Natural killer cell treated with Interleukin-12 subunit alpha and Interleukin-12 subunit beta and Interleukin-15 and Interleukin-18, amount 100 ng/mL, for 72 hours (primary cell): ENCODE measurements at regions not wholly inside any gene's neighbourhood (a gene's known extent, or its start where the extent isn't known, plus 50 kb on each side); places are given as distances from the start of the nearest gene placed in this dataset.
"Not testable (repeated sequence)": the region's sequence is repeated elsewhere in the genome, so short reads cannot be mapped to it uniquely, and the experiment has no call there.

Experiments
- ATAC-seq, 2 donors: fragments of 150-1000 bp; cut with Tn5 transposase in 1 of 2; sonication (Bioruptor Pico), chemical (Tn5 transposase) in 1 of 2; 2 replicates each; pipeline ENCODE4 v1.10.0; 2021
- DNase-seq: peaks from one replicate; pipeline ENCODE4 v3.0.0; 2022; ENCODE audit warnings: low spot score
- H3K27ac Mint-ChIP-seq, 2 donors: 1 replicate in 1 of 2; 2 replicates in 1 of 2; pipeline ENCODE4 v1.8.0; 2022; ENCODE audit warnings: mixed read lengths in 2 of 2, mild to moderate bottlenecking in 1 of 2, moderate library complexity in 1 of 2
- H3K27me3 Mint-ChIP-seq, 2 donors: 1 replicate in 1 of 2; 2 replicates in 1 of 2; pipeline ENCODE4 v1.8.0; 2022; ENCODE audit warnings: mixed read lengths in 2 of 2
- H3K36me3 Mint-ChIP-seq: one replicate; pipeline ENCODE4 v1.8.0; 2022; ENCODE audit warnings: mixed read lengths
- H3K4me1 Mint-ChIP-seq, 2 donors: 1 replicate in 1 of 2; 2 replicates in 1 of 2; pipeline ENCODE4 v1.8.0; 2022; ENCODE audit warnings: low read depth in 2 of 2, mixed read lengths in 2 of 2, mild to moderate bottlenecking in 1 of 2
- H3K4me3 Mint-ChIP-seq: one replicate; pipeline ENCODE4 v1.8.0; 2022; ENCODE audit warnings: mixed read lengths
- H3K9me3 Mint-ChIP-seq: 2 replicates; pipeline ENCODE4 v1.8.0; 2022; ENCODE audit warnings: mixed read lengths

- Mint-ChIP-seq H3K36me3 (no peaks in the 10 kb centered on the region), H3K27ac (no peak overlapping the region), H3K4me3 (no peak overlapping the region), H3K4me1 (peaks cover 6 to 9% of the 10 kb centered on the region in 2 donors), H3K27me3 (no peaks in the 10 kb centered on the region), H3K9me3 (peaks cover 16% of the 10 kb centered on the region)
- DNase-seq (no peak), ATAC-seq (no peak)
These were observed 740.0 kb upstream of the IGFBP7 start for GRCh38 chr4:57850141-57850540.

DNA sequence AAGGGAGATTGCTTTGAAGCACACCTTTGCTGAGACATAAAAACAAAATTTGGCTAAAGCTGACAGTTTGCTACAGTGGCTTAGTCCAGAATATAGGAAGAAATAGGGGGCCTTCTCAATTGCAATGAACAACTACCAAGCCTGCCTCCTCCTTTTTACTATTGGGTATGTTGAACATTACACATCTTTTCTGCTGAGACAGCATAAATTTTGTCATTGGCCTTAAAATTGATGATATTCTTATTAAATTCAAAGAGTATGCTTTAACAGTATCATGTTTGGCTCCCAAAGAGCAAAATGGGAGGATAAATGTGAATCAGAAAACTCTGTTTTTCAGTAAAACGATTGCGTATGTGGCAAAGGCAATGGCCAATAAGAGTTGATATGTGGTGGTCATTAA lies 721.9 kb upstream of the IGFBP7 start:
- H3K36me3 Mint-ChIP-seq = no peaks in the 10 kb centered on the region
- H3K27ac Mint-ChIP-seq = no peak overlapping the region
- H3K27me3 Mint-ChIP-seq = no peaks in the 10 kb centered on the region
- peaks cover 5% of the 10 kb centered on the region for H3K9me3 Mint-ChIP-seq
- H3K4me1 Mint-ChIP-seq = no peaks in the 10 kb centered on the region
- DNase-seq = no peak
- no peak overlapping the region for H3K4me3 Mint-ChIP-seq
- ATAC-seq = no peak

GRCh38 chr4:57789666-57790065 lies 679.5 kb upstream of the IGFBP7 start:
- Mint-ChIP-seq H3K4me3 (no peak overlapping the region), H3K4me1 (no peaks in the 10 kb centered on the region), H3K27ac (no peak overlapping the region), H3K36me3 (no peaks in the 10 kb centered on the region), H3K9me3 (no peaks in the 10 kb centered on the region), H3K27me3 (no peaks in the 10 kb centered on the region)
- no peak for ATAC-seq
- no peak for DNase-seq

DNA sequence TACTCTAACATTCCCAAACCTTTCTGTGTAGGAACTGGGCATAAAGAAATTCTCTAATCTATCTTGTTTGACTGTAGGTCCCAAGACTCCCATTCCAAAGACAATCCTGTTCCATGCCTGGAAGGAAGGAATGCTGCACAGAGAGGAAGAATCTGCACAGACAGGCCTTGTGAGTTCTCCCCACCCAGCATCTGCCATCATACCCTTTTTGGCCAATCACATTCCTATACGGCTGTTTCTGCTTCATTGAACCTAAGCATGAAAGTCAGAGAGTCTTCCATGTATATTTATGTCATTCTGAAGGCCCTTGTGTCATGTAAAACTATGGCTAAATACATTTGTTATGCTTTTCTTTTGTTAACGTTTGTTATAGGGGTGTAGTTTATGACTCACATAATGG lies 667.7 kb upstream of the IGFBP7 start:
- Mint-ChIP-seq H3K4me1 (no peaks in the 10 kb centered on the region), H3K27ac (no peak overlapping the region), H3K27me3 (no peaks in the 10 kb centered on the region), H3K9me3 (peaks cover 20% of the 10 kb centered on the region), H3K4me3 (no peak overlapping the region), H3K36me3 (no peaks in the 10 kb centered on the region)
- ATAC-seq (no peak), DNase-seq (no peak)

- H3K4me1 Mint-ChIP-seq = no peaks in the 10 kb centered on the region
- no peak overlapping the region for H3K4me3 Mint-ChIP-seq
- no peaks in the 10 kb centered on the region for H3K36me3 Mint-ChIP-seq
- no peak for DNase-seq
- H3K27ac Mint-ChIP-seq = no peak overlapping the region
- no peak for ATAC-seq
- no peaks in the 10 kb centered on the region for H3K27me3 Mint-ChIP-seq
- peaks cover 24% of the 10 kb centered on the region for H3K9me3 Mint-ChIP-seq
These were observed 664.5 kb upstream of the IGFBP7 start for GRCh38 chr4:57774681-57775080.

DNA sequence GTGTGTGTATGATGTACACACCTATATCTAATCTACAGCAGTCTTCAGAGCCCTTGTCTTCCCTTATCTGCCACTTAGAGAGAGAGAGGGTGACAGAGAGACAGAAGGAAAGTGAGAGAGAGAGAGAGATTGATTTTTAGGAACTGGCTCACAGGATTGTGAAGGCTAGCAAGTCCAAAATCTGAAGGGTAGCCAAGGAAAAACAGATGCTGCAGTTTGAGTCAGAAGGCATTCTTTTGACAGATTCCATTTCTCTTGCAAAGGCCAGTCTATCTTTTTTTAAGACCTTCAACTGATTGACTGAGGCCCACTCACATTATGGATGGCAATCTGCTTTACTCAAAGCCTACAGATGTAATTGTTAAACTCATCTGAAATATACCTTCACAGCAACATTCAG lies 664.0 kb upstream of the IGFBP7 start:
- H3K4me1 Mint-ChIP-seq = no peaks in the 10 kb centered on the region
- peaks cover 24% of the 10 kb centered on the region for H3K9me3 Mint-ChIP-seq
- no peaks in the 10 kb centered on the region for H3K36me3 Mint-ChIP-seq
- no peak for ATAC-seq
- H3K4me3 Mint-ChIP-seq = no peak overlapping the region
- no peak for DNase-seq
- no peak overlapping the region for H3K27ac Mint-ChIP-seq
- no peaks in the 10 kb centered on the region for H3K27me3 Mint-ChIP-seq

GRCh38 chr4:57766341-57766740 lies 656.2 kb upstream of the IGFBP7 start:
- H3K27ac Mint-ChIP-seq = no peak overlapping the region
- ATAC-seq (no peak), DNase-seq (no peak)
- H3K4me1 Mint-ChIP-seq = no peaks in the 10 kb centered on the region
- no peaks in the 10 kb centered on the region for H3K36me3 Mint-ChIP-seq
- peaks cover 11% of the 10 kb centered on the region for H3K9me3 Mint-ChIP-seq
- no peak overlapping the region for H3K4me3 Mint-ChIP-seq
- H3K27me3 Mint-ChIP-seq = no peaks in the 10 kb centered on the region

- Mint-ChIP-seq H3K4me3 (no peak overlapping the region), H3K27ac (no peak overlapping the region), H3K4me1 (no peaks in the 10 kb centered on the region), H3K36me3 (no peaks in the 10 kb centered on the region), H3K9me3 (peaks cover 14% of the 10 kb centered on the region), H3K27me3 (no peaks in the 10 kb centered on the region)
- ATAC-seq (no peak), DNase-seq (no peak)
These were observed 654.7 kb upstream of the IGFBP7 start for GRCh38 chr4:57764856-57765255.

DNA sequence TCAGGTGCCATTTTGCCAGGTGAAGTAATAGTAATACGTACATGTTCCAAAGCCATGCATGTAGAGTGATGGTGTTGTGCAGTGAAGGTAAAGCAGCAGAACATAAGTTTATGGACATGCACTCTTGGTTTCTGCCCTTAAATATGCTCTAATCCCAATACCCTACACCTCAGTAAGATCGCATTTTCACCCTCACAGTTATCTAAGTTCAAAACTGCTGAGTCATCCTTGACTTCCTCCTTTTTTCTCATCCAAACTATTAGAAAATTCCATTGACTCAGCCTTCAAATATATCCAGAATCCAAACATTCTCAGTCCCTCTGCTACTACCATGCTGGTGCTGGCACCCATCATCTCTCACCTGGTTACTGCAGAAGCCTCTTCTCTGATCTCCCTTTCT lies 652.9 kb upstream of the IGFBP7 start:
- no peak for DNase-seq
- Mint-ChIP-seq H3K36me3 (no peaks in the 10 kb centered on the region), H3K27ac (no peak overlapping the region), H3K4me3 (no peak overlapping the region), H3K4me1 (no peaks in the 10 kb centered on the region), H3K27me3 (no peaks in the 10 kb centered on the region), H3K9me3 (peaks cover 14% of the 10 kb centered on the region)
- no peak for ATAC-seq

GRCh38 chr4:57740625-57741190 lies 630.5 kb upstream of the IGFBP7 start:
- H3K4me1 Mint-ChIP-seq = no peaks in the 10 kb centered on the region
- ATAC-seq = no peak
- no peaks in the 10 kb centered on the region for H3K27me3 Mint-ChIP-seq
- peaks cover 4% of the 10 kb centered on the region for H3K36me3 Mint-ChIP-seq
- H3K9me3 Mint-ChIP-seq = peaks cover 11% of the 10 kb centered on the region
- DNase-seq = no peak
- no peak overlapping the region for H3K27ac Mint-ChIP-seq
- no peak overlapping the region for H3K4me3 Mint-ChIP-seq

- no peak for DNase-seq
- Mint-ChIP-seq H3K36me3 (no peaks in the 10 kb centered on the region), H3K27me3 (no peaks in the 10 kb centered on the region), H3K27ac (no peak overlapping the region), H3K9me3 (peaks cover 6% of the 10 kb centered on the region), H3K4me3 (no peak overlapping the region), H3K4me1 (no peaks in the 10 kb centered on the region)
- no peak for ATAC-seq
These were observed 626.6 kb upstream of the IGFBP7 start for GRCh38 chr4:57736781-57737180.

GRCh38 chr4:57734104-57734670 lies 624.0 kb upstream of the IGFBP7 start:
- Mint-ChIP-seq H3K27ac (no peak overlapping the region), H3K4me3 (no peak overlapping the region), H3K4me1 (no peaks in the 10 kb centered on the region), H3K36me3 (no peaks in the 10 kb centered on the region), H3K9me3 (peaks cover 2% of the 10 kb centered on the region), H3K27me3 (no peaks in the 10 kb centered on the region)
- no peak for DNase-seq
- ATAC-seq = no peak

DNA sequence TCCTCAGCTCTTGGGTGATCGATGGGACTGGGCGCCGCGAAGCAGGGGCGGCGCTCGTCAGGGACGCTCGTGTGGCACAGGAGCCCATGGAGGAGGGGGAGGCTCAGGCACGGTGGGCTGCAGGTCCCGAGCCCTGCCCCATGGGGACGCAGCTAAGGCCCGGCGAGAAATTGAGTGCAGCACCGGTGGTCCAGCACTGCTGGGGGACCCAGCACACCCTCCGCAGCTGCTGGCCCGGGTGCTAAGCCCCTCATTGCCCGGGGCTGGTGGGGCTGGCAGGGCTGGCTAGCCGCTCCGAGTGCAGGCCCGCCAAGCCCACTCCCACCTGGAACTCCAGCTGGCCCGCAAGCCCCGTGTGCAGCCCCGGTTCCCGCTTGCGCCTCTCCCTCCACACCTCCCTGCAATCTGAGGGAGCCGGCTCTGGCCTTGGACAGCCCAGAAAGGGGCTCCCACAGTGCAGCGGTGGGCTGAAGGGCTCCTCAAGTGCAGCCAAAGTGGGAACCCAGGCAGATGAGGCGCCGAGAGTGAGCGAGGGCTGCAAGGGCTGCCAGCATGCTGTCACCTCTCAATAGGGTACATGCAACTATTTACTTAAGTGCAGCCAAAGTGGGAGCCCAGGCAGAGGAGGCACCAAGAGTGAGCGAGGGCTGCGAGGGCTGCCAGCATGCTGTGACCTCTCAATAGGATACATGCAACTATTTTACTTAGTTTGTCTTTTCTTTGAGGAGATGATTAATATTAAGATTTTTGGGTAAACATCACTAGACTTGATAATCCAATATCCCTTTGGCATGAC lies 619.8 kb upstream of the IGFBP7 start:
- not testable (repeated sequence) for H3K4me3 Mint-ChIP-seq, H3K36me3 Mint-ChIP-seq, H3K4me1 Mint-ChIP-seq, H3K27ac Mint-ChIP-seq, ATAC-seq, H3K9me3 Mint-ChIP-seq, DNase-seq, H3K27me3 Mint-ChIP-seq

DNA sequence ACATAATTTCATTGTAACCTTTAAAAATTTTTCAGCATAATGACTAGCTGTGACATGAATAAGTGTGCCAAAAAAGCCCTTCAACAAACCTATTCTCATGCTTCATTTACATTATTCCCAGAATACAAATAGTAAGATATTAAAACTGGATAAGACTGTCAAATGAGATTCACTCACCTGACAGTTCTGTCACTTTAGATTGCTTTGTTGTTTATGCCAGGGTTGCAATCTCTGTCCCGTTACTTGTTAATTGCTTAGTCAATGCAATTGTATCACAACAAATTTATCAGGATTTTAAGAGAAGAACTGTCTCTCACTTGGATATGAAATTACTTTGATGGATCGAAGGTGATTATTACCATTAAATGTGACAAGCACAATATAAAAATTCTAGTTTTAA lies 616.0 kb upstream of the IGFBP7 start:
- H3K9me3 Mint-ChIP-seq = peaks cover 4% of the 10 kb centered on the region

More for the DNA sequence above, 616.0 kb upstream of the IGFBP7 start:
- H3K36me3 Mint-ChIP-seq = no peaks in the 10 kb centered on the region
- H3K27me3 Mint-ChIP-seq = no peaks in the 10 kb centered on the region
- ATAC-seq (no peak), DNase-seq (no peak)
- H3K27ac Mint-ChIP-seq = no peak overlapping the region
- H3K4me1 Mint-ChIP-seq = no peaks in the 10 kb centered on the region
- no peak overlapping the region for H3K4me3 Mint-ChIP-seq
